Fibroblast of peridontal ligament (primary cell): ENCODE measurements at regions not wholly inside any gene's neighbourhood (a gene's known extent, or its start where the extent isn't known, plus 50 kb on each side); places are given as distances from the start of the nearest gene placed in this dataset.
"Not testable (repeated sequence)": the region's sequence is repeated elsewhere in the genome, so short reads cannot be mapped to it uniquely, and the experiment has no call there.

ENCODE experiments used
- DNase-seq: peaks from one replicate; pipeline ENCODE4 v3.0.0-alpha.2; 2010; ENCODE audit errors: extremely low read depth

DNA sequence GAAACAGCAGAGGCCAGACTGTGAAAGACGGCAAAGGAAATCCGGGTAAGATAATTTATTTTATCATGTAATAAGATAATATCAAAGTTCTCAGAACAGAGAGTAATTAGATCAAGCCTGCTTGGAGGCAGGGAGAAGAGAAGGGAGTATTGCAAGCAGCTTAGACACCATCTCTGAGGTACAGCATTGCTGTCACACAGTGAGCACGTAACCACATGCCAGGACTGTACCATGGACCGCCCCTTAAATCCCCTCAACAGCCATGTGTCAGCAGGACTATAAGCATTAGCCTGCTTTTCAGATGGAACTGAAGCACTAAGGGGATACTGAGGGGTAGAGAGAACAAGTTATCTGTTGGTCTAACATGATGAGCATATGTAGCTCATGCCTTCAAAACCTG lies 141.5 kb downstream of the C6orf118 start:
- DNase-seq, result no peak

DNA sequence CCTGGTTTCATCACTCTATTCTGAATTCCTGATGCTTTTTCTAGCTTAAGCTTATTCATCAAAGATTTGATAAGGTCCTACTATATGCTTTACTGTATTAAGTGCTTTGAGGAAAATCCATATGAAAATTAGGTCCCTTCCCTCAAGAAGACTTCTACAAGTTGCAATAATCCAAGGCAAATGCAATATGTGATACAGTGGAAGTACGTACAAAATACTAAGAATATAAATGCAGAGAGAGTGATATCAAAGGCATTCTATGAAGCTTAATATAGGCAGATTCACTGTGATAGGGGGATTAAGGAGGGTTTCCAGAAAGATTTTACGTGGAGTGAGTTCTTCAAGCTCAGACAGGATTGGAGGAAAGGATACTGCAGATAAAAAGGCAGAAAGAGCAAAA lies 142.1 kb downstream of the C6orf118 start:
- DNase-seq, result no peak

DNA sequence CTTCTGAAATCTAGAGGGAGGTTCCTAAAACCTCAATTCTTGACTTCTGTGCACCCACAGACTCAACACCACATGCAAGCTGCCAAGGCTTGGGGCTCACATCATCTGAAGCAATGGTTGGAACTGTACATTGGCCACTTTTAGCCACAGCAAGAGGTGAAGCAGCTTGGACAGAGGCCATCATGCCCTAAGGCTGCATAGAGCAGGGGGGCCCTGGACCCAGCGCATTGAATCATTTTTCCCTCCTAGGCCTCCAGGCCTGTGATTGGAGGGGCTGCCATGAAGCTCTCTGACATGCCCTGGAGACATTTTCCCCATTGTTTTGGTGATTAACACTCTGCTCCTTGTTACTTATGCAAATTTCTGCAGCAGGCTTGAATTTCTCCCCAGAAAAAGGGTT lies 145.9 kb downstream of the C6orf118 start:
- no peak for DNase-seq

DNA sequence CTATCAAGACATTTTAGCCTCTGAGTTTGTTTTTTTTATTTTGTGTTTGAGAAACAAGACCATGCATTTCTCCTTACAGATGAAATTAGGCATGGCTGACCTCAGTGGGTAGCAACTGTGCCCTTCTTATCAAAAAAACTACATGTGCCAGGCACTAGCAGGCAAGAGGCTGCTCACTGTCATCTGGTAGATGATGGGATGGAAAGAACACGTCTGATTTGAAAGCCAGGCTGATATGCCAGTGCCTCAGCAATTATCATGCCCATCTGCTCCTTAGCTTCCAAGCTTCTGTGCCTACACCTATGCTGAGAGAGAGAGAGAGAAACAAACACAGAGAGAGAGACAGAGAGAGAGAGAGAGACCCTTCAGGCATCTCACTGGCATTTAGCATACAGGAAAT lies 149.9 kb downstream of the C6orf118 start:
- DNase-seq, result no peak

DNA sequence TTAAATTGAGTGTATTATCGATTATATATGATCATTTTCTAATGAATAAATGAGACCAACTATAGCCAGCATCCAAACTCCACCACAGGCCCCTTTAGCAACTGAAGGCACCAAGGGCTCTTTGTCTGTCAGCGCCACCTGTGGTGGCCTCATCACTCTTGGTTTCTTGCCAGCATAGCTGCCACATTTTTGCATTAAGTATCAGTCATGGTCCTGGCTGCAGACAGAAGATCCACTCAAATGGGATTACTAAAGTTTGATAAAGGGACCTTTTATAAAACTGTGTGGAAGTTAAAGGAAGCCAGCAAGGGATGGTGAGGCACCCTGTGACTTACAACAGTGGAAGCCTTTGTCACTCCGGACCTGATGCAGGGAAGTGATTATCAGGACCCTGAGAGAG lies 162.9 kb downstream of the C6orf118 start:
- no peak for DNase-seq

DNA sequence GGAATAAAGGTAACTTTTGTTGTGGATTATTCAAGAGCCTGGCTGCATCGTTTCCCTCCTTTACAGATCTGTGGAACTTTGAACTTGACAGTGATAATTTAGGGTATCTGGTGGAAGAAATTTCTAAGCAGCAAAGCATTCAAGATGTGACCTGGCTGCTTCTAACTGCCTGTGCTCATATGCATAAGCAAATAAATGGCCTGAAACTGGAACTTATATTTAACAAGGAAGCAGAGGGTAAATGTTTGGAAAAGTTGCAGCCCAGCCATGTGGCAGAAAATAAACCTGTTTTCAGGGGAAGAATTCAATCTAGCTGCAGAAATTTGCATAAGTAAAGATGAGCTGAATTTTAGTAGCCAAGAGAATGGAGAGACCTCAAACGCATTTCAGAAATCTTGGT lies 173.5 kb downstream of the C6orf118 start:
- DNase-seq, result no peak

DNA sequence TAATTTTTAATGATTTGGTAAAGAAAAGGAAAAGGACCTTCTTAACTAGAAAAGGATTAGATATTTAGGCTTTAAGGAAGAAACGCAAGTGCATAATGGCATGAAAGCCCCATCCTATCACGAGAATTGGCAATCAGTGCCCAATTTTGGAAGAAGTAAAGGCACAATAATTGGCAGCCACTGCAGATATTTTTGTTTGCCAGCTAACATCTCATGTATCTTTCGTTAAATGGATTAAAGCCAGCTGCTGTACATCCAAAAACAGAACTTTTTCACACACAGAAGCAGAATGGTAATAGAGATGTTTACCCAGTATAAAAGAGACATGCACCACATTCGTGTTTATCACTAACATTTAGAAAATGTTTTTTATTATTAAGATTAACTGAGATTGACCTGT lies 180.3 kb downstream of the C6orf118 start:
- no peak for DNase-seq

DNA sequence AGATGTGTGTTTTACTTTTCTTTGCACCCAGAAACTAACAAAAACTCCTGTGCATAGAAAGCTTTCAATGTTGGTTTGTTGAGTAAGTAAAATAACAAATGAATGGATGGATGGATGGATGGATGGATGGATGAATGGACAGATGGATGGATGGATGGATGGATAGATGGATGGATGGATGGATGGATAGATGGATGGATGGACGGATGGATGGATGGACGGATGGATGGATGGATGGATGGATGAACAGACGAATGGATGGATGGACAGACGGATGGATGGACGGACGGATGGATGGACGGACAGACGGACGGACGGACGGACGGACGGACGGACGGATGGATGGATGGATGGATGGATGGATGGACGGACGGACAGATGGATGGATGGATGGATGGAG lies 181.7 kb downstream of the C6orf118 start:
- not testable (repeated sequence) for DNase-seq

DNA sequence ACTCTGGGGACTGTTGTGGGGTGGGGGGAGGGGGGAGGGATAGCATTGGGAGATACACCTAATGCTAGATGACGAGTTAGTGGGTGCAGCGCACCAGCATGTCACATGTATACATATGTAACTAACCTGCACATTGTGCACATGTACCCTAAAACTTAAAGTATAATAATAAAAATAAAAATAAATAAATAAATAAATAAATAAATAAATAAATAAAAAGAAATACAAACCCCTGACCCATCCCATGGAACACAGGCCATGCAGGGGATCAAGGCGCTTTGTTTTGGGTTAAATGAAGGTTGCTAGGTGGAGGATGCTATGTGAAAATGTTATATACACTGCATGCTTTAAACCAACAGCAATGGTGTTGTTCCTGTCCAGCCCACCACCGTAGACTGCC lies 184.7 kb downstream of the C6orf118 start:
- not testable (repeated sequence) for DNase-seq

DNA sequence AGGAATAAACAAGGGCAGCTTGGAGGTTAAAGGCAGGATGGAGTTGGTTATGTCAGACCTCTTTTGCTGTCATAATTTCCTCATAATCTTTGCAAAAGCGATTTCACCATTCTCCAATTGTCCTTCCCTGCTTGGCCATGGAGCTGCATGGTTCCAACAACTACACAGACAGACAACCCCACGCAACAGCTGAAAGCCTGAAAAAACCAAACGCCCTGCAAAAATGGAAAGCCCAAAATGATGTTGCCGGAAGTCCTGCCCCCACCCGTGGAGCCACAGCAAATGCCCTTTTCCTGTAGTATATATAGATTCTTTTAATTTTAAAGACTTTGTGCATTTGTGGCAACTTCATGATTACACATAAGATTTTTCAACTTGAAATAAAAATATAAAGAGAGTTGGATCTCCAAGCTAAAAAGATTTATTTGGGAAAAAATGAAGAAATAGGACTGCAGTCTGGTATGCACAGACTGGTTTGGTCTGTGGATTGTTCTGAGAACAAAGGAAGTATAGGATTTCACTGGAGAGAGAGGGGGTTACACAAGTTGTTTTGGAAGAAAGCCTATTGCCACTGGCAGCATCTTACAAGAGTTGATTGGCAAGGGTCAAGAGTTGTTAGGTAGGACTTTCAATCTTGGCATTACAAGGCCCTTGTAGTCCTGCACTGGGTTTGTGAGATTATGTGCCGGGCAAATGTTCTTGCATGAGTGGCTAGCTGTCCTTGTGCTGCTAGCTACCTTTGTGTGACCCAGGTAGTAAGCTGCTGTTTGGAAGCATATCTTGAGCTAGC lies 190.0 kb downstream of the C6orf118 start:
- DNase-seq, result peak; percentile 5

DNA sequence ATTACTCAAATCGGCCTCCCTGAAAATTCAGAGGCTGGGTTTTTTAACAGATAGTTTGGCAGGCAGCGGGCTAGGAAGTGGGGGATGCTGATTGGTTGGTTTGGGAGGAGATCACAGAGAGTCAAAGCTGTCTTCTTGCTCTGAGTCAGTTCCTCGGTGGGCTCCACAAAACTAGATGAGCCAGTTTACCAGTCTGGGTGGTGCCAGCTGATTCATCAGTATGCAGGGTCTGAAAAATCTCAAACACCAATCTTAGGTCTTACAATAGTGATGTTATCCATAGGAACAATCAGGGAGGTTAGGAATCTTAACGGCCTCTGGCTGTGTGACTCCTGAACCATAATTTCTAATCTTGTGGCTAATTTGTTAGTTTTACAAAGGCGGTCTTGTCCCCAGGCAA lies 190.7 kb downstream of the C6orf118 start:
- DNase-seq, result no peak

DNA sequence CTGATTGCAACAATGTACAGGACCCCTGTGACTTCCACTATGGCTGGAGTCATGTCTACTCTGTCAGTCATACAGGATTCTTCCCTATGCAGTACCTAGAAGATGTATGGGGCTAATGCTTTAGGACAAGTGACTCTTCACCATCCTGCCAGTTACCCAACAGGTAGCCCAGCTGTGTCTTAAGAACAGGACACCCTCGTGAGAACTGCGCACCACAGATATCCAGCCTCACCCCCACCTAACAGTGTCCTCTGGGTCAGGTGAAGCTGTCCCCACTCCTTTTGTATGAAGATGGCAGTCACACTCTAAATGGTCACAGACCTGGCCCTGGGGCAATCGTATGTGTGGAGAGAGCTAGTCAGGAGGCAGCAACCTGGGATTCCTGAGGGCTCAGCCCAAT lies 191.6 kb downstream of the C6orf118 start:
- no peak for DNase-seq

DNA sequence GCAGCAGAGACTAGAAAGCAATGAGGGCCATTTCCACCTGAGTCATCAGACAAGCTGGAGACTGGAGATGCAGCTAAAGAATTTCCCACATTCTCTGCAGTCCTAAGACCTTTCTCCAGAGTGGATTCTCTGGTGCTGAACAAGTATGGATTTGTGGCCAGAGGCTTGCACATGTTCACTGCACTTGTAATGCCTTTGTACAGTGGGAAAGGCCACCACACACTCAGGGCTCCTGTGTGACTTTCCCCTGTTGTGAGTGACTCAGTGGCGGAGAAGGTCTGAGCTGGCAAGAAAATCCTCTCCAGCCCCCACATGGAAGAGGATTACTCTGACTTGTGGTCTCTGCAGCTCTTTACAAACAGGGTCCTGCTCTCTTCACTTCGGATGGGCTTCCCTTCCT lies 192.3 kb downstream of the C6orf118 start:
- no peak for DNase-seq

DNA sequence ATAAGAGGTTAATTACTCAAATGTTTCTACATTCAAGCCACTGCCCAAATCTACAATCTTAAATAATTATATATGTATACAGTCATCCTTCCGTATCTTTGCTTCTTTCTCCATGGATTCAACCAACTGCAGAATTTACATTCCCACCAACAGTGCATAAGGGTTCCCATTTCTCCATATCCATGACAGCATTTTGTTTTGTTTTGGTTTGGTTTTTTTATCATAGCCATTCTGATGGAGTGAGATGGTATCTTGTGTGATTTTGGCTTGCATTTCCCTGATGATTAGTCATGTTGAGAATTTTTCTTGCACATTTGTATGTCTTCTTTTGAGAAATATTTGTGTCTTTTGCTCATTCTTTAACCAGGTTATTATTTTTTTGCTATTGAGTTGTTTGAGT lies 198.5 kb downstream of the C6orf118 start:
- no peak for DNase-seq

DNA sequence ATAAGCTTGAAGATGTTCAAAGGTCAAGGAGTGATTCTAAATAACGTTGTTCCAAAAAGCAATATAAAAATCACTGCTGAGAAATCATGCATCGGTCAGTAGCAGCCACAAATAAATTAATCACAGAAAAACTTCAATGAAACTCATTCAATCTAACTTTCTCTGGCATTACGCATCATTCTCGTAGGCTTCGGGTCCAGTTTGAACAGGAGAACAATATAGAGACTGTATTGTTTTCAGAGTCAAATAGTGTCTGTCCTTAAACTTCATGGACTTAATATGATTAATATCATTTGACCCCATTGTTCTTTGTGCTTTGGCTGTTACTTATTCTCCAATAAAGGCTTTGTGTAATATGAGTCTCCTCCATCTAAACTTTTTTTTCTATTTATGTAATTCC lies 200.4 kb downstream of the C6orf118 start:
- no peak for DNase-seq

DNA sequence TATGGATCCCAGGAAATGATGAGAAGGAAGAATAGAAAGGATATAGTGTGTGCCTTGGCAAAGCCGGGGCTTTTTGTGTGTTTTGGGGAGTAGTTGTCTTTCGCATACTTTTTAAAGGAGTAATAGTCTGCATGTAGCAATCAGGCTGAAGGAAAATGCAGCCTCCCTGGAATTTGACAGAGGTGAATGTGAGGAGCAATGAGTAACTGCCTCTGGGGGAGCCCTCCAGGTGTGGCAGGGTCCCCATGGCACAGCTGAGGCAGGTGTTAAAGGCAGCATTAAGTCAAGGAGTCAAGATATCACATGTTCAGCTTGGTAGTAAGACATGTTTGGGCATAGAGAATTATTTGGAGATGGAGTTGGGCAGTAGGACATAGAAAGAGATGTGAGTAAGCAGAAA lies 203.1 kb downstream of the C6orf118 start:
- no peak for DNase-seq

DNA sequence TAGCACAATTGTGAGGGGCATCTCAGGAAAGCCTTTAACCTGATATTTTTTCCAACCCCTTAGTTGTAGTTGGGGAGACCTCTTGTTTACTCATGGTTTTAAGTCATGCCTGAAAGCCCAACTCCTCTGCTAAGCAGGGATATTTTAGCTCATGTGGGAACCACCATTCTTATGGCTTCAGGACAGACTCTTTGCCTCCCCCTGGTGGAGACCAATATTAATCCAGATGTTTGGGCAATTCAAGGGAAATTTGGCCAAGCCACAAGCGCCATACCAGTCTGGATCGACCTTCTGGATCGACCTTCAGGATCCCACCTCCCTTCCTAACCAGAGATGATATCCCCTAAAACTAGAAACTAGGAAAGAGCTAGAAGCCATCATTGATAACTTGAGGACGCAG lies 211.2 kb downstream of the C6orf118 start:
- DNase-seq, result no peak

DNA sequence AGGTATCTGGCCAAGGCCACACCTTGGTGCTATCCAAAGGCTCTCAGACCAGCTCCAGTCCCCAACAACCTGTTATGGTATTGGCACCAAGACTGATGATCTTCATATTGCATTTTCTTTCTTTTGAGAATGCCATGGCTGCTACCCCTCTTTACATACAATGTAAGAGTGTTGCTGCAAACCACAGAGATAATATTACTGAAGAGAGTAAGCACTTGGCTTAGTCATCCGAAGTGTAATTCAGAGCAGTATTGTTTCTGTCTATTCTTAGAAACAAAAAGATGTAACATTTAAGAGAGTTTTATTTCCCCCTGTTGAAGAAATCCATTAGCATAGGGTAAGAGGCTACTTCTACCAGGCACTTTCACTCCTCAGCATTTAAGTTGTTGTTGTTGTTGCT lies 212.5 kb downstream of the C6orf118 start:
- peak; percentile 2 for DNase-seq

DNA sequence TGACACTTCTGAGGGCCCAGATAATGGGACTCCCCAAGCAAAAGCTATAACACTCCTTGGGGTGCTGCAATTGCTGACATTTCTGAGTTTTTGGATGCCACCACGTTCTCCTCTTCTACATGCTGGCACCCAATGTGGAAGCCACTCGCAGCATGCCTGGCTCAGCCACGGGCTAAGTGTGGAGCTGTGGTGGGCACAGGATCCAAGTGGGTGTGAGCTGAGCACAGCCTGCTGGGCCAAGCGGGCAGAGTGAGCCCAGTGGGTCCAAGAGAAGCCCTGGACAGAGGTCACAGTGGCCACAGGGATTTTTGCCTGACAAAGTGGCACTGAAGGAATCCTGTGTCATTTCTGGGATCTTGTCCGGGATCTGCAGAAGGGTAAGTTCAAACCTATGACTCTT lies 213.2 kb downstream of the C6orf118 start:
- no peak for DNase-seq

DNA sequence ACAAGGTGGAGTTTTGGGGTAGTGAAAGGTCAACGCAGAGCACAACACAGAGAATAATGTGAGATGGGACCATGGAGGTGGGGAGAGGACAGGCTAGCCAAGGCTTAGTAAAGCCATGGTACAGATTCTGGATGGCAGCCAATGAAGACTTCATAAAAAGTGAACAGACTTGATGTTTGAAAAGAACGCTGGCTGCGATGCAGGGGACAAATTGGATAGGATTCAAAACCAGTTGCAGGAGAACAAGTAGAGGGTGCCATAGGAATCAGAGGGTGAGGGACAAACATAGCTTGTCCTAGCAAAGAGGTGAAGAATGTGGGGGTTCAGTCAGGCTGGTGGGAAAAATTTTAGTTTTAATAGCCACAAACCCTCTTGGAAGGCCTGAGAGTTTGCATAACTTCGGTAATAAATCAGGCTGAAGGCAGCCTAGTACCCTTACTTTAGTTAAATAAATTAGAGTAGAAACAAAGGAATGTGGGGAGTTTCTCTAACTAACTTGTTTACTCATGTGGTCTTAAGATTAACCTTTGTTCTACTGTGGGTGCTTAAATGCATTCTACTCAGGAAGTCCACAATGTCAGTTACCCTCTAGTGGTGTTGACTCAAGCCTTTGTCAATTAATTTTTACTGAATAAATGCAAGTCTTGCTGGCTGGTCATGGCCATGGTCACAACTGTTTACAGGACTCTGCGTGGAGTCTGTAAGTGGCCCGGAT lies 216.4 kb downstream of the C6orf118 start:
- DNase-seq, result no peak

DNA sequence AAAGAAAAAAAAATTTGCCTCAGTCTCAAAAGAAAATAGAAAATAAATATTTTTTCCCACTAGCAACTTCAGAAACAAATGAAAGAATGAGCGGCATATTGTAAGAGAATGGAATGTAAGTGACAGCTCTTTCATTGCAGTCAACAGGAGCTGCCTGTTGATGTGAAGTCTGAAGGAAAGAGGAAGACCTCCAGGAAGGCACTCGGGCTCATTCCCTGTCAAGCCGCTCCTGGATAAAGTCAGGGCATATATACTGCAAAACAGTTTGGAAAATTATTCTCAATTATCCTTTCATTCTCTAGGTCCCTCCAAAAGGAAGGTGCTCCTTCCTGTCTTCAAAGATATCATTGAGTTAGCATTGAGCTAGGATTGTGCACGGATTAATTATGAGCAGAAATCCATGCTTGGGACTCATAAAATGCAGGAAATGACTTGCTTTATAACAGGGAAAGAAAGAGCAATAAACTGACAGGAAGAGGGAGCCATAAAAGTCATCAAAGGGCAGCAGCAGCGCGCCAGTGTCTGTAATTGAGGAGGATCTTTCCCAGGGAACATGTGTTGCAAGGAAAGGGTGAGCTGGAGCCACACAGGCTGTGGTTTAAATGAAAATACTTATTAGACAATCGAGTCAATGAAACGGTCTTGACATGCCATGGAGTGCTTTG lies 218.2 kb downstream of the C6orf118 start:
- DNase-seq, result no peak

DNA sequence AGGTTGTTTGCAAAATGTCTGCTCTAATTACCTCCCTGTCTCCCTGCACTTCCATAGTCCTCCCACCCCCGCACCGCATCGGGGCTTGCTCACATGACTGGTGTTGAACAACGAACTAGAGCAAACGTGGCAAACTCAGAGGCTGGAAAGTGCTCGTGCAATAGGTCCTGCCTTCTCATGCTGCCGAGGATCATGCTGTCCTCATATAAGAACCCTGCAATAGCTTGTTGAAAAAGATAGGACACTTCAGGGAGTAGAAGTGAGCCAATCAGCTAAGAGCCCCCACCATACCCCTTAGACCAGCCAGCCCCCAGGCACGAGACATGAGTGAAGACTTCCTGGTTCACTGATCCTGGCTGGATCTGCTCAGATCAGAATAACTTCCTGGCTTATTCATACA lies 219.2 kb downstream of the C6orf118 start:
- DNase-seq, result no peak

DNA sequence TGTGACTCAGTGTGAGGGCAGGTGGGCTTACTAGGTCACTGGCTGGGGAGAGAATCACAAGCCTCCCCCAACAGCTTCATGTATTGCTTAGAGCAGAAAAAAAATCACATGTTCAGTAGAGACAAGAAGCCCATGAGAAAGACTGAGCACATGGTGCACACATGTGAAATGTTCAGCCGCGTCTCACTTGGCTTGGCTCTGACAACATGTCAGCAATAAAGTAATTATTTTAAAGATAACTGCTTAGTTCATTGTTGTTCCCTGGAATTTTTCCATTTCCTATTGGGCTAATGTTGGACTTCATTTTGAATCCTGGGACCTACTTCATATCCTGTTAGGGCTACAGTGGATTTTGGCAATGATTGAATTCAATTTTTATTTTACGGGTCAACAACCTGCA lies 222.6 kb downstream of the C6orf118 start:
- DNase-seq, result no peak
